ENCODE measurements at regions not wholly inside any gene's neighbourhood (a gene's known extent, or its start where the extent isn't known, plus 50 kb on each side); places are given as distances from the start of the nearest gene placed in this dataset.

DNA sequence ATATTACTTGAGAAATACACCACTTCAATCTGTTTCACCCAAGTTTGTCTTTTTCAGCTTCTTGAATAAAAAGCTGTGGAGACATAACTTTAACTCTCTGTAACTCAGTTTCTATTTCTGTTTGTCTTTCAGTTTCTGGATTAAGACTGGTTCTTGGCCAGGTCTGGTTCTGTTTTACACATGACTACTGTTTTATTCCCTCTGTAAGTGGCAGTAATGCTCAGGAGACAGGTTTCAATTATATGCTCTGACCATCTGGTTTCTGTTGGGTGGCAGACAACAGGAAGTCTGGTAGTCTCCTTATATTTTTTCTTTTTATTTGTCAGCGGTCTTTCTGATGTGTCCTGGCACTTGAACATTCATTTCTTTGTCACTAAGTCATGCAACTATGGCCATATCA is 102.9 kb downstream of the RPS29 start:
- TF ChIP-seq, protein P1, sequence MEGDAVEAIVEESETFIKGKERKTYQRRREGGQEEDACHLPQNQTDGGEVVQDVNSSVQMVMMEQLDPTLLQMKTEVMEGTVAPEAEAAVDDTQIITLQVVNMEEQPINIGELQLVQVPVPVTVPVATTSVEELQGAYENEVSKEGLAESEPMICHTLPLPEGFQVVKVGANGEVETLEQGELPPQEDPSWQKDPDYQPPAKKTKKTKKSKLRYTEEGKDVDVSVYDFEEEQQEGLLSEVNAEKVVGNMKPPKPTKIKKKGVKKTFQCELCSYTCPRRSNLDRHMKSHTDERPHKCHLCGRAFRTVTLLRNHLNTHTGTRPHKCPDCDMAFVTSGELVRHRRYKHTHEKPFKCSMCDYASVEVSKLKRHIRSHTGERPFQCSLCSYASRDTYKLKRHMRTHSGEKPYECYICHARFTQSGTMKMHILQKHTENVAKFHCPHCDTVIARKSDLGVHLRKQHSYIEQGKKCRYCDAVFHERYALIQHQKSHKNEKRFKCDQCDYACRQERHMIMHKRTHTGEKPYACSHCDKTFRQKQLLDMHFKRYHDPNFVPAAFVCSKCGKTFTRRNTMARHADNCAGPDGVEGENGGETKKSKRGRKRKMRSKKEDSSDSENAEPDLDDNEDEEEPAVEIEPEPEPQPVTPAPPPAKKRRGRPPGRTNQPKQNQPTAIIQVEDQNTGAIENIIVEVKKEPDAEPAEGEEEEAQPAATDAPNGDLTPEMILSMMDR (IDR thresholded peaks at IDR 0.05), result no peak
- no peak for TF ChIP-seq POLR2A (IDR thresholded peaks at IDR 0.05)

Measured in uterus (tissue), 2 donors.